ENCODE measurements at regions not wholly inside any gene's neighbourhood (a gene's known extent, or its start where the extent isn't known, plus 50 kb on each side); places are given as distances from the start of the nearest gene placed in this dataset.

DNA sequence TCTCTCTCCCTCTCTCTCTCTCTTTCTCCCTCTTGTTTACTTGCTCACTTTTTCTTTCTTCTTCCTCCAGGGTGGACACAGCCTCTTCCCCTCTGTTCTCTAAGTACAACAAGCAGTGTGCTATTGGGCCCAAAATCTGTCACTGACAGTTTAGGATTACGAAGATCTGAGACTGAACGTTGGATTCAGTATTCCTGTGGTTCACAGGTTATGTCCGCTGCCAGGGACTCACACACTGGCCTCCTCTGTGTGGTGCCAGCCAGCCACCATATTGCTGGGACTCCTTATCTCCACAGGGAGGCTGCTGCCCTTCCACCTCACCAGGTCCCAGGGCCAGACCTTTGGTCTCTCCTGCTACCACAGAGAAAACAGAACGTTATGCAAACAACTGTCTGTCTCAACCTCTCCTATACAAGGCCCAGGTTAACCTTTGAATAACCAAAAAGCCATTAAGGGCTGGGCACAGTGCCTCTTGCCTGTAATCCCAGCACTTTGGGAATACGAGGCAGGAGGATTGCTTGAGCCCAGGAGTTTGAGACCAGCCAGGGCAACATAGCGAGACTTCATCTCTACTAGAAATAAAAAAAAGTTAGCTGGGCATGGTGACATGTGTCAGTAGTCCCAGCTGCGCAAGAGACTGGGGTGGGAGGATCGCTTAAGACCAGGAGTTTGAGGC, 171.9 kb upstream of the RAB4A start:
- no peak for DNase-seq

DNA sequence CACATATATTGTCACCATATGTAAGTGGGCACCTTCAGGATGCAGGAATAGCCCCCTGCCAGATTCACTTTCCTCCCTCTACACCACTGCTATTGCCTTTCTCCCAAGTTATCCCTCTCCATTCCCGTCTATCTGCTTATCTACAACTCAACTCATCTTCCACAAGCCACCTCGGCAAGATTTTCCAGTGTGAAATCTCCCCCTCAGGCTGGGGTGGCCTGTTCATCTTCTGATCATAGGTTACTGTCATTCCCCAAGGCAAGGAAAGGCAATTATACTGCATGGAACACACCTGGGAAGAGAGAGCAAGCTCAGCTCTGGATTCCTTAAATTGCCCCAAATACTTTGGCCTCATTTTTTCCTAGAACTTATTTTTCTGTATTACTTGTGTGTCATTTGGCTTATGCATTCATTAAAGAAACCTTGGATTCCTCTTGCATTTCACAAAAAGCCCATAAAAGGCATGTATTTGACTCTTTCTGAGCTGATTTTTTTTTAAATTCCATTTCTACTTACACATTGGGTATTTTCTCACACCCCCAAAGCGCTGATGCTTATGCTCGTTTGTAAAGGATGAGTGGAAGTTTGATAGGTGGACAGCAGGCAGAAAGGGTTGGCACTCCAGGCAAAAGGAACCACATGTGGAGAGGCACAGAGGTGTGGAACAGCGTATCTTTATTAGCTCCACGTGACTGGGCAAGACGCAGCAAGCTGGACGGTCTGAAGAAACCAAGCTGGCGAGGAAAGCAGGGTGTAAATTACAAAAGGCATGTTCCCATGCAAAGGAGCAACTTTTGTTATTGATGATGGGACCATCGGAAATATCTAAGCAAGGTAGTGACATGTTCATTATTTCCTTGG, 169.7 kb upstream of the RAB4A start:
- DNase-seq = no peak

DNA sequence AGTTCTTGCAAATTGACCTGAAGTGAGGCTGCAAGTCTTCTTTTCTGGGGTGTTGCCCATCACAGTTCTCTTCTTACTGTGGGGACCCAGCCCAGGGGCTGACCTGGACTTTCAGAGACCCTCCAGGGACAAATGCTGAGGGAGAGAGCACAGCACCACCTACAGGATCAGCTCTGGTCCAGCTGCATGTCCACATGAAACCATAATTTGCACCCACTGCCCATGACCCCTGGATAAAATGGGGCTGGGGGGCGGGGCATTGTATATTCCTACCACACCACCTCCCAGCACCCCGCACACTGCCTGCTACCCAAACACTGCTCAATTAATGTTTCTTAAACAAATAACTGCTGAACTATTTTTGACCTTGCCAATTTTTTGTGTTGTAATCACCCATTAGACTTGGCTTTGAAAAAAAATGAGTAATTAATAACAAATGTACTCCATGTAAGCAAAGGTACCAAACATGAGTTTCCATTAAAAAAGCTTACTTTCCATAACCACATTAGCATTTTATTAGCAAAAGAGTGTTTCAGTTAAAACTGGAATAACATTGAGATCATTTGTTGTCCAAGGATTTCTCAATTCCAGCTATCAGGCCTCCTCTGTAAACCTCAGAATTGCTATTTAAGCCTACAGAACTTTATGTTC, 168.0 kb upstream of the RAB4A start:
- DNase-seq = no peak

DNA sequence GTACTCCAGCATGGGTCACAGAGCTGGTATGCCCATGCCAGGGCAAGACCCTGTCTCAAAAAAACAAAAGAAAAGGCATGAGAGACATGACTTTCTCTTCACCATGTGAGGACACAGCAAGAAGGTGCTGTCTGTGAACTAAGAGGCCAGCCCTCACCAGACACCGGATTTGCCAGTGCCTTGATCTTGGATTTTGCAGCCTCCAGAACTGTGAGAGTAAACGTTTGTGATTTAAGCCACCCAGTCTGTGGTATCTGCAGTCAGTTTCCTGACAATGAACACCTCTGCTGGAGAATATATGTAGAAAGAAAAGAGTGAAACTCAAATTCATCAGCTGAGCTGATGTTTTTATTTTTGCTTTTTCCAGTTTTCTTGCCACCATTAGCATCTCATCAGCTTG, 166.3 kb upstream of the RAB4A start:
- DNase-seq = no peak

DNA sequence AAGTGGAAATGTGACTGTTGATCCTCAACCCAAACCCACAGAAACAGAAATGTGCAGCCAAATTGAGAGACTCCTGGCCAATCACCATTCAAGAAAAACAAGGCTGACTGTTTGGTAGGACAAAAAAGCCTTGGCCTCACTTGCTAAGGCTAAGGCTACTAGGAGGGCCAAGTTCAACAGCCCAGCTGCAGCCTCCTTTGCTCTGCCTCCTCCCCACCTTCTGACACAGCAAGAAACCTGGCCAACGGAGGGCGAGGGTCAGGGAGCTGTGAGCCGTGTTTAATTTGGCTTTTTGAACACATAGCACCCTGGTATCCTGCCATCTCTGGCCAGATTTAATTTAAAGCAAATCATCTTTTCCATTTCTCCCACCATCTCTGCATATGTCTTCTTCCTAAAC, 165.8 kb upstream of the RAB4A start:
- DNase-seq = no peak

DNA sequence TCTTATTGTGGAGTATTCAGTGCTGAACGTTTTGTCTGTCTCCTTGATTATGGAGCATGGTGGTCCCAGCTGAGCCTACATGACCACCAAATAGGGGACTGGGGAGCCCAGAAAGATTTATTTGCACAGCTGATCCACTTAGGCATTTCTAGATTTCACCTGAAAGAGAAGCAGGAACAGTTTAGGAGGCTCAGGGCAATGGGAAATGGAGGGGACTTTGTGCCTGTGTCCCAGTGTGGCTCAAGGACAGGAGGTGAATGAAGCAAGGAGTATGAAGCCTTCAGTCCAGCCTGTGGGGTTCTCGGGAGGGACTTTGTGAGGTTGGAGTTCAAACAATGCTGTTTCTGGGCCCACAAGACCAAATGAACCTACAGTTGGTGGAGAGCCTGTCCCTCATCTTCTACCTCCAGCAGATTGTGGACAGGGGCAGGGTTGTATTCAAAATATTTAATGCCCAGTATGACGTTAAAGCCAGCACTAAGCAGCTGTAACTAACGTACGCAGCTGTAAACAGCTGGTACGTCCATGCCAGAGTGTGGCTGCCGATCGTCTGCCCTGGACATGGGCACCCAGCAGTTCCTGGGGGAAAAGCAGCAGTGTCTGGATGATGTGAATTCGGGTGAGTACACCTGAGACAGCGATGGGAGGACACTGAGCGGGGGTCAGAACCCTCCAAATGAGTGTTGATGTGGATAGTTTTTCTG, 164.9 kb upstream of the RAB4A start:
- DNase-seq = no peak

DNA sequence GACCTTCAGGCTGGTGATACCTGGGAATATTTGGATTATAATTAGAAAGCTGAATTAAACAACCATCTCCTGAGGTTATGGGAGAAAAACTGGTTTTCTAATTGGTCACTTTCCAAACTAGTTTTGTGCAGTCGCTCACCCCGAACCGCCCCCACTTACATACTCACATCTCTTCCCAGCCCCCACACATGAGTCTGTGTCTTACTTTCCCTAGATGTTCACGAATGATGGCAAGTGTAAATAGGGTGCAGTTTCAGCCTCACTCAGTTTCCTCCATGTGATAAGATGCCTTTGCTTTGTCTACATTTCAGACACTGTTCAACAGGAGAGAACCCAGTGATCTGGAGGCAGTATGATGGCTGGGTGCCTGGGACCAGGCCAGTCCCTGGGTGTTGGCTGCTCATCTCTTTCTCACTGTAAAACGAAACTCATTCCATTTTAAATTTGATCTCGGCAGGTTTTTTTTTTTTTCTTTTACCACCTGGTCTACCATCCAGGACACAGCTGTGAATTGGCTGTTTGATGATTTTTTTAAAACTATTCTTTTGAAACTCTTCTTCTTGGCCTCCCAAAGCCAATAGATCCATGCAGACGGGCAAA, 164.3 kb upstream of the RAB4A start:
- no peak for DNase-seq

DNA sequence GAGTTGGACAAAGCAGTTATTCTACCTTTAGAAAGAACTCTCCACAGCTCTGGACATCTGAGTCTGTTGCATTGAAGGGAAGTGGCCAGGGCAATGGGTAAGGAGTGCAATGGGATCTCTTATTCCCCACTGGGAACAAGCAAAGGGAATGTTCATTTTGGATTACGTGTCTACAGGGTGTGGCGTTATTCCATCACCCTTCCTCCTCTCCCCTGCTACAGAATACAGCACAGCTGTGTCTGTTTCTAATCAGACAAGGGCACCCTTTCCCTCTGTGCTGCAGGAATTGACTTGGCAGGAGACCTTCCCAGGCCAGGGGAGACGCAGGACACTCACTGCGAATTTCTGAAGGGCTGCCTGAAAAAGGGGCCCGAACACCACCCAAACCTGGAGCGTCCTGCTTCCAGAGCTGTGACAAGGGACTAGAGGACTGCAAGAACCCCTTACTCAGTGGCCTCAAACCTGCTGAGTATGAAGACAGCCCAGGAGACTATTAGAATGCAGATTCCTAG, 163.6 kb upstream of the RAB4A start:
- no peak for DNase-seq

DNA sequence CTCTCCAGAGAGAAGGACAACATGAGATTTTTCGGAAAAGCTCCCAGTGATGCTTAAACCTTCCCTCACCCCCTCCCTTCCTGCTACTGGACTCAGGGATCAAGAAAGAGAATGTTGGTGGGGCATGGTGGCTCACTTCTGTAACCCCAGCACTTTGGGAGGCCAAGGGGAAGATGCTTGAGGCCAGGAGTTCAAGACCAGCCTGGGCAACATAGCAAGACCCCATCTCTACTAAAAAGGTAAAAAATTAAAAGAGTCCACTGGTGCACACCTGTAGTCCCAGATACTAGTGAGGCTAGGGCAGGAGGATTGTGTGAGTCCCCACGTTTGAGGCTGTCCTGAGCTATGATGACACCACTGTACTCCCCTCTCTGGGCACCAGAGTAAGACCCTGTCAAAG, 162.9 kb upstream of the RAB4A start:
- no peak for DNase-seq

DNA sequence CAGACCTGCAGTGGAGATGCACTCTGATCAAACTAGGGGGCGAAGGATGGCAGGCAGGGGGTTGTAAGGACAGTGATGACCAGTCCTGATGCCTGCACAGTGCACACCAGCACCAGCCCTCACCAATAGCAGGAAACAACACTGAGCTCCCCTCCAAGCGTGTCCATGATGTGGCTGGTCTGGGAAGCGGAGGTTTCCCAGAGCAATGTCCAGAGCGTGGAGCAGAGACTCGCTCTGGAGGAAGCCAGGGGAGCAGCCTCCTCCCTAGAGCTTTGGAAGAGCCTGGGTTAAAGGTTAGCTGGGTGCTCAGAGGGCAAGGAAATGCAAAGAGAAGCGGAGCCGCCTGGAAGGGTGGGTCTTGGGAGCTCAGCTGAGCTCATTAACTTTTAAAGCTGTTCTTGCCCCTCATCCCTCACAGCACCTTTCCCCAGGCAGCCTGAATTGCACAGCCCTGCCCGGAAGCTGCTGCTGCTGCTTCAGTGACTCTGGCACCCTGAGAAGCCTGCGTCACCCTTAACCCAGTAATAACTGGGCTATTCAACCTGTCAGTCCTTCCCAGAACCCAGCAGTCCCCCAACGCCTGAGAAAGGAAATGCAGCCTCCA, 162.2 kb upstream of the RAB4A start:
- DNase-seq = no peak

DNA sequence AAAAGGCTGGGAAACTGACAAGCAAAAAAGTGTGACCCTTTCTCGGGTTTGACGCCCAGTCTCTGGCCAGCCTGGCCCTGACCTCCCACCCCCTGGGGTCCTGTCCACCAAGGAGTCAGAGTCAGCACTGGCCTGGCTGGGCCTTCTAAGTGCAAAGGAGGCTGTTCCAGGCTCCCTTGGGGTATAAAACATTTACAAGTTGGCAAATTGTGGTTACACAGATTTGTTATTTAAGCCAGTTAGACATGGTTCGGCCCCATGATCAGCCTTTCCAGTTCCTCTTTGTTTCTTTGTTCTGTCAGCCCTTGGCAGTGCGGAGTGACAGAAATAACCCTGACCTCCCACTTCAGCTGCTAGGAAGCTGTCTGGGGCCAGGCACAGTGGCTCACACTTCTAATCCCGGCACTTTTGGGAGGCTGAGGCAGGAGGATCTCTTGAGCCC, 161.6 kb upstream of the RAB4A start:
- DNase-seq = no peak

DNA sequence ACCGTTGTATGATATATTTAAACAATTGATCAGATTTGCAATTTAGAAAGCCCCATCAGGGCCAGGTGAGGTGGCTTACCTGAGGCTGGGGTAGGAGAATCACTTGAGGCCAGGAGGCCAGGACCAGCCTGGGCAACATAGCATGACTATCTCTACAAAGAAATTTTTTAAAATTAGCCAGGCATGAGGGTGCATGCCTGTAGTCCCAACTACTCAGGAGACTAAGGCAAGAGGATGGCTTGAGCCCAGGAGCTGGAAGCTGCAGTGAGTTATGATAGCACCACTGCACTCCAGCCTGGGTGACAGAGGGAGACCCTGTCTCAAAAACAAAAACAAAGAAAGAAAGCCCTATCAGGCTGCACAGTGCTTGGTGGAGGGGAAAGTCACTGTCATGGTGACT, 159.9 kb upstream of the RAB4A start:
- no peak for DNase-seq

DNA sequence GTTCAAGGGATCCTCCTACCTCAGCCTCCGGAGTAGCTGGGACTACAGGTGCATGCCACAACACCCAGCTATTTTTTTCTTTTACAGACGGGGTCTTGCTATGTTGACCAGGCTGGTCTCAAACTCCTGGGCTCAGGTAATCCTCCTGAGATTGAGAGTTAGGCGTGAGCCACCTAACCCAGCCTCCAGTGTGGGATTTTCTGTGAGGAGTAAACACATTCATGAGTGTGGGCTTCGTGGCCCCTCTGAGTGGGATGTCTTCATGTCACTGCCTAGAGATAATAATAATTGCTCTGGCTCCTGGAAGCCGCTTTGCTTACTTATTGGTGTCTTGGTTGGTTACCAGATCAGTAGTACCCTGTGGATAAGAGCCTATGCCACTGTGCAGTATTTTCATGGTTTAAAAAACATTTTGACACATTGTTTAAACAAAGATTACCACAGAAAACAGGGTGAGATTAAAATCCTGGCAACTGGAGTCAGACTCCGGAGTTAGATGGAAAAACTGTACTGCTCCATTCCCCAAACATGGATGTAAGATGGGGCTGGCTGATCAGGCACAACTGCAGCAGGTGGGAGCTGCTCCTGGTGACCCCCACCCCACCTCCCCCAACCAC, 159.1 kb upstream of the RAB4A start:
- DNase-seq = no peak

DNA sequence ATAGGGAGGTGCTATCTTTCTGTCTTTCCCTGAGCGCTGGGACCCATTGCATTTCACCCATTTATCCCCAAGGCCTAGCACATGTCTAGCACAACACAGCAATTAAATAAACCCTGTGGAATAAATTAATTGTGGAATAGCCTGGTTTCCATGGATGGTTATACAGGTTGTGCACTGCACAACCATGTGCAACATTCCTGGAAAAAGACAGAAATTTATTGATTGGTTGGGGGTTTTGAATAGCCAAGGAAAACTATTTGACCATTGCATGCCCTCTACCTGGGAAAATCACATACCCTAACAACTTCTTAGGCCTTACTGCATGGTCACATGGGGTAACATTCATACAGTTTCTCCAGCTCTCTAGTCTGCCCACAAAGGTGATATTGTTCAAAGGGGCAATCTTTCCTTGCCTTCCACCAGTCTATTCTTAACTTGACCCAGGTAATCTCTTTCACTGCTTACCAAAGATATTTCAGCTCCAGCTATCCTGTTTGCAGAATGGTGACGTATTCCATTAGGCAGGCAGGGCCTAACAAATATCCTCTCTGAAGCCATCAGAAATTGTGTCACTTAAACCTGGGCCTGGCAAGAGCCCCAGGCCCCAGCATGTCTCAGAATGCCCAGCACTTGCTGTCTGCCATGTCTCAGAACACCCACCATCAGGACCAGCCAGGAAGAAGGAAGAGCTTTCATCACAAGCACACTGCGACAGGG, 157.9 kb upstream of the RAB4A start:
- no peak for DNase-seq

DNA sequence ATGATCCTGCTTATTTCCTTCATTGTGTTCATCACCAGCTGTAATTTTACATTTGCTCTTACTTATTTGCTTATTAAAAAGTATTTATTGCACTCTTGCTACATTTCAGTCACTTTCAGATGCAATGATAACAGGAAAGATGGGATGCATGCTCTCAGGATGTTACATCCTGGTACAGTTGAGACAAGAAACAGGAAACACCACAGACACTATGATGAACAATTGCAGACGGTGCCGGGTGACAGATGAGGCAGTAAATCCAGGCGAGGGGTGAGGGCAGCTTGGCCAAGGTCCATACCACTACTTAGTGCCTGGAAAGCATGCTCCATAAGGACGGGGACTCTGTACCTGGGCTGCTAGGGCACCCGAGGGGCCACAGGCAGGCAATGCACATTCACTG, 156.6 kb upstream of the RAB4A start:
- DNase-seq = no peak

DNA sequence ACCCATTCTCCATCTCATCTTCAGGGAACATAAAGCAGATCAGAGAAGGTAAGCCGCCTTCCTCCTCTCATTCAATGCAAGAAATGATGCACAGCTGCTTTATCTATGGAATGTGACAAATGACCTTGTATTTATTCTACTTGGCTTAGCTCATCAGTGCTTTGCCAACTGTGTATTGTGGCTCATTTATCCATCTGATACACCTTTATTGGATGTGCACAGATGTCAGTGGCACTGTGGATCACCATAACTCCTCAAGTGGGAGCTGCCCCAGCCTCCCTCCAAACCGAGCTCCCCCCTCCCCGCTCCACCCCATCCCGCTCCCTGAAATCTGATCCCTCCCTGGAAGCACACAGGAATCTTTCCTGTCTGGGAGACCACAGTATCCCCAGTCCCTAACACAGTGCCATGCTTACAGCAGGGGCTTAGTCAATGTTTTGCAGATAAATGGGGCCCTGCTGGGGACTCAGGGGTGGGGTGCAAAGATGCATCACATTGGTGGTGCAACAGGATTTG, 156.0 kb upstream of the RAB4A start:
- DNase-seq = no peak

DNA sequence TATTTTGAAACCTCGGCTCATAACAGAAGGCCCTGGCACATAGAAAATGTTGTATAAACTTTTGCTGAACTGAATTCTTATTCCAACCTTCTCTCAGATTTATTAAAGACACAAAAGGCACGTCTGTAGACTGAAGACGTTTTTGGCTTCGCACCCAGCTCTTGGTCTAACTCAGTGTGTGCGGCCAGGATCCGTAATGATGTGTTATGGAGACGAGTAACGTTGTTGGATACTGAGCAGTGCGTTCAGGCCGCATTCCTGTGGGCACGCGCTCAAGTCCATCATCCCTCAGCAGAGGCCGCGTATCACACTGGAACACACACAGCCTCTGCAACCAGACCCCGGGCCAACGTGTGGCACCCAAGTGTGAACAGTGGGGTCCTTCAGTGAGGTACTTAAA, 154.8 kb upstream of the RAB4A start:
- DNase-seq = no peak

DNA sequence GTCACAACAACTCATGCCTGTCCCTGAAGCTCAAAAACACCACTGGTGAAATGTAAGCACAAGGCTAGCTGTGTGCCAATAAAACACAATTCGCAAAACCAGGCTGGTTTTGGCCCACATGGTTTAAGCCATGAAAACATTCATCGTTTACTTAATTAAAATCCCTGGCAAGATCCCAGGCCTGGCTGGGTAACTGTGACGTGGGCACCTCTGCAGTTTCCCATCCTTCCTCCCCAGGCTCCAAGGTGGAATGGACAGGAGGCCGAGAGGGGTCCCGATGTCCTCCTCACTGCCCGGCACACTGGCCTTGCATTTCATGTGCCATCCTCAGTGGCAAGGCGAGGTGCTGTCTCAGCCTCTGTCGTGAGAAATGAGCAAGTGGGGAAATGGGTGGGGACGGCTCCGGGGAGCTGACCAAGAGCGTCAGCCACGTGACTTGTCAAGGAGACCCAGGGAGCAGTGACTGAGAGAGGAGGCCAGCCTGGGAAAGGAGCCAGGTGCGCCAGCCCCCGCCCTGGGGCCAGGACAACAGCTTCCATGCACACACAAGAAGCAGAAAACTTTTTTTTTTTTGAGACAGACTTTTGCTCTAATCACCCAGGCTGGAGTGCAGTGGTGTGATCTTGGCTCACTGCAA, 153.1 kb upstream of the RAB4A start:
- DNase-seq = no peak

DNA sequence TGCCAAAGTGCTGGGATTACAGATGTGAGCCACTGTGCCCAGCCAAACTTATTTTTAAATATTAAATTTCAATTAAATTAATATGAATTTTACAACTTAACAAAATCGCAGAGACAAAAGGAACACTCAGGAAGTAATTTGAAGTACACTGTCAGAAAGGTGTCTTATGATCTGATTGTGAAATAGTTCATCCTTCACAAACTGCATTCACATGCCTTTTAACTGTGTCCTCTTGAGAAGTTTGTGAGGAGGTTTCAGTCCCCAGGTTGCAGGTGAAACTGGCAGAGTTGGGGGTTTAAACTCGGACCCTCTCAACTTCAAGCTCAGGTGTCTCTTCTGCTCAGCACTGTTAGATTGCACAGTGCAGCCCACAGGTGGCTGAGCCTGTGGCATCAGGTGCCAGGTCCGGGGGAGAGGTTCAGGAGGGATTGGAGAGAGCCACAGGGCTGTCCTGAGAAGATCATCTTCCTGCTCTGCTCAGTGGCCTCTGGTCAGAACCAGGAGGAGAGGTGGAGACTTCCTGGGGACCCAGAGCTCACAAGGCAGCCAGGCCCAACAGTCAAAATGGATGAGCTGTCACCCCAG, 152.3 kb upstream of the RAB4A start:
- DNase-seq = no peak

DNA sequence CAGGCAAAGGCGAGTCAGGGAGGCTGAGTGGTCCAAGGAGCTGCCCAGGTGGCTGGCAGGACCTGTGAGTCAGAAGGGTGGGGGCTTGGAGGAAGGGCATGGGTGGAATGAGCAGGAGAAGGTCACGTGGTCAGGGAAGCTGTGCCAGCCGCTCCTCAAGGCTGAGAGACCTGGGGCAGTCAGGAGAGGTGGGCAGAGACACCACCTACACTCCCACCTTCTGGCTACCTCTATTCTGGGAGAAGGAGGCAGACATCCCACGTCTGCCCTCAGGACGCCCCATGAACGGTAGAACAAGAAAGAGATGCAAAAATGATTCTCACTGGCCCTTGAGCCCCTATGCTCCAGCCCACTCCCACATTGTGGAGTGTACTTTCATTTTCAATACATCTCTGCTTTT, 151.8 kb upstream of the RAB4A start:
- DNase-seq = no peak

Measured in SHP77 (cell line).